EL (cell line): ENCODE measurements at regions not wholly inside any gene's neighbourhood (a gene's known extent, or its start where the extent isn't known, plus 50 kb on each side); places are given as distances from the start of the nearest gene placed in this dataset.
"Not testable (repeated sequence)": the region's sequence is repeated elsewhere in the genome, so short reads cannot be mapped to it uniquely, and the experiment has no call there.

Experiments
- DNase-seq: peaks from one replicate; pipeline ENCODE4 v3.0.0-alpha.2; 2016

DNA sequence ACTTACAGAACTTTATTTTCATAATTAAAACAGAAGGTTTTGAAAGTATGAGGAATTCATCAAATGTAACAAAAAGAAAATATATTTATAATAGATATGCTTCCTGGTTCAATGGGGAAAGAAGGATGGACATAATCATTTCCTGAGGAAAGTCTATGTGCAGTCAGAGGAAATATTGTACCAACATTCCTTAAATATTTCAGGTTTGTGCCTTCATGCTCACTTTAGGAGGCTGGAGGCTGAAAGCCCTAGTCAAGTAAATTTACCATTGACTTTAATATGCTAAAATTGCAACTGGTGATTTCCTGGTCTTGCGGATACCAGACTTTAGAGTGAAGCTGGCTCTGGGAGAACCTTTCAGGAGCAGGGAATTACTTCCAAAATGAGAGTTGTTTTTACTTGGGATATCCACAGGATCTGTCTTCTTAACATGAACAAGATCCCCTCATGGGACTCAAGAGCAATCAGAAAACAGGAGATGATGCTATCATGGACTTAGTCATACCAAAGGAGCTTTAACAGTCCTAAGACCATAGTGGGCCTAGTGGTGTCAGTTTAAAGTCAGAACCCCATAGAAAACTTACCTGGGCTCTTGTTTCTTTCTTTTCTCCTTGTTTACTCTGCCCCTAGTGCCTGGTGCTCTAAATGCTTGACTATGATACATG lies 762.8 kb upstream of the GRAMD2B start:
- DNase-seq: peak; percentile 18

DNA sequence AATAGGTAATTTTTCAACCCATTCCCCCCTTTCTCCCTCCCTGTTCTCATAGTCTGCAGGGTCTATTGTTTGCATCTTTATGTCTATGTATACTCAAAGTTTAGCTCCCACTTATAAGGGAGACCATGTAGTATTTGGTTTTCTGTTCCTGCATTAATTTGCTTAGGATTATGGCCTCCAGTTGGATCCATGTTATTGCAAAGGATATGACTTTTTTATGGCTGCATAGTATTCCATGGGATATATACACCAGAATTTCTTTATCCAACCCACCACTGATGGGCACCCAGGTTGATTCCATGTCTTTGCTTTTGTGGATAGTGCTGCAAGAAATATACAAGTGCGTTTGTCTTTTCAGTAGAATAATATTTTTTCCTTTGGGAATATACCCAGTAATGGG lies 761.6 kb upstream of the GRAMD2B start:
- DNase-seq: no peak

DNA sequence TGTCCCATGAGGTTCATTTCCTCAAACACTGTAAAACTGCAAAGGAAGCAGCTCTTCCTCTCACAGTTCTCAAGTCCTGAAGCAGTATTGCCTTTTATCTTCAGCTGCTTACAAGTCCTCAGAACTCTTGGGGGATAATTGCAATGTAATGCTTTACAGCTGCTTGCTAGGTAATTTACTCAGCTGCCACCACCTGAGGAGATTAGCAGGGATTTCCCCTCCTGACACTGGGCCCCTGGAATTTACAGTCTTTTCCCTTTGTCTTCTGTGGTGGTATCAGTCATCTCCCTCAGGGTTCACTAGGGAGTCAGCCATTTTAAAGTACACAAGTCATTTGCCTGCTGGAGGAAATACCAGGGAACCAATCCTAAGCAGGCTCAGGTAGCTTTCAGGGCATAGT lies 754.3 kb upstream of the GRAMD2B start:
- DNase-seq: no peak

DNA sequence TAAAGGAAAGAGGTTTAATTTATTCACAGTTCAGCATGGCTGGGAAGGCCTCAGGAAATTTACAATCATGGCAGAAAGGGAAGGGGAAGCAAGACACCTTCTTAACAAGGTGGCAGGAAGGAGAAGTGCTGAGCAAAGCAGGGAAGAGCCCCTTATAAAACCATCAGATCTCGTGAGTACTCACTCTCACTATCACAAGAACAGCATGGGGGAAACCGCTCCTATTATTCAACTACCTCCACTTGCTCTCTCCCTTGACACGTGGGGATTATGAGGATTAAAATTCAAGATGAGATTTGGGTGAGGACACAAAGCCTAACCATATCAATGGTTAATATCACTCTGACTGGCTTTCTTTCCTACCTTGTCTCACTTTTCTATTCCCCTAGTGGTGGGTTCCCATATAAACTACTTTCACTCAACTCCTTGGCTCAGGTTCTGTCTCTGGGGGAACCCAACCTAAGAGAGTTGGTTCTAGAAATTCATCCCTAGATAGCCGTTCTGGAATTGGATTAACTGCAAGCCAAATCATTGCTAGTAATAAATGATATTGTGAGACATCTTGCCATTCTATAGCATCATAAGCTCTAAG lies 749.8 kb upstream of the GRAMD2B start:
- DNase-seq: no peak

DNA sequence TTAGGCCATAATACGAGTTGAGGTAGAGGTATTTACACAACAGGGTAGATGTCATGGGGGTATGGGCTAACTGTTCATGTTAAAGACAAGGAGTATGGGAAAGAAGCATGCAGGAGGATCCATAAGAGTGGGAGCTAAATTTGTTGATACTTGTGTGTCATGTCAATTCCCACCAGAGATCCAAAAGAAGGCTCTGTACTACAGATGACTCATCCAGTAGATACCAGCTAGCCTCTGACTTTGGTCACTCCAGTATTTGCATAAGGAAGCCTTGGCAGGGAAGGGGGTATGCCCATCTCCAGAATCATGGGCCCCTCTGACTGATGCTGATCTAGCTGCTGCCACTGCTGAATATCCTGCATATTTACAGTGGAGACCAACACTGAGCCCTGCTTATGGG lies 743.7 kb upstream of the GRAMD2B start:
- no peak for DNase-seq

DNA sequence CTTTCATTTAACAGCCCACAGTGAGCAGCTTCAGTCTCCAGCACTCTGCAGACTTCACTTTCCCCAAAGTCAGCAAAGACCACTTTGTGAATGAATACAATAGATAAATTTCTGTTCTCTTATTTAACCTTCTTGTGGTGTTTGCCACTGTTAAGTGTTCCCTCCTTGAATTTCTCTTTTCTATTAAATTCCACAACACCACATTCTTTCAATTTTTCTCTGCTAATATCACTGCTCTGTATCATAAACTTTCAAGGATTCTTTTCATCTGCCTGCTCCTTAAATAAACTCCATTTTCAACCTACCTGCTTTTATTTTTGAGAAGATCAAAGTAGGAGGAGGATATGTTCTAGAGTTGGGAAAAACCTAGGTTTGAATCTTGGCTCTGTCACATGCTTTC lies 739.5 kb upstream of the GRAMD2B start:
- DNase-seq: no peak

DNA sequence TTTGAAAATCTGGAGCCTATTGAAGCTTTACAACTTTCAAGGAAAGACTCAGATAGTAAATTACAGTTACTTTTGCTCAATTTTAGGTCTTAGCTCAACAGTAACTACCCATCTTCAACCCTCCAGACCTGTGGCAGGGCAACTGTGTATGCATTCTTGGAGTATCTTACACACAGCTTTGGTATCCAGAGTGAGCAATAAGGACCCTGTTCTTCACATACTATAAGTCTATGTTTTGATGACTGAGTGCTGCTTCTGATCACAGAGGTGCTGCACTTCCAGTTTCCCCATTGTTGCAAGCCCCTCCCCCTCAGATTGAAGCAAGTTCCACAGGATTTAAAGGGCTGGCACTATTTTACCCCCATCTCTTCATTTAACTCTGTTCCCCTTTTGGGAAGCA lies 737.4 kb upstream of the GRAMD2B start:
- DNase-seq: peak; percentile 19

DNA sequence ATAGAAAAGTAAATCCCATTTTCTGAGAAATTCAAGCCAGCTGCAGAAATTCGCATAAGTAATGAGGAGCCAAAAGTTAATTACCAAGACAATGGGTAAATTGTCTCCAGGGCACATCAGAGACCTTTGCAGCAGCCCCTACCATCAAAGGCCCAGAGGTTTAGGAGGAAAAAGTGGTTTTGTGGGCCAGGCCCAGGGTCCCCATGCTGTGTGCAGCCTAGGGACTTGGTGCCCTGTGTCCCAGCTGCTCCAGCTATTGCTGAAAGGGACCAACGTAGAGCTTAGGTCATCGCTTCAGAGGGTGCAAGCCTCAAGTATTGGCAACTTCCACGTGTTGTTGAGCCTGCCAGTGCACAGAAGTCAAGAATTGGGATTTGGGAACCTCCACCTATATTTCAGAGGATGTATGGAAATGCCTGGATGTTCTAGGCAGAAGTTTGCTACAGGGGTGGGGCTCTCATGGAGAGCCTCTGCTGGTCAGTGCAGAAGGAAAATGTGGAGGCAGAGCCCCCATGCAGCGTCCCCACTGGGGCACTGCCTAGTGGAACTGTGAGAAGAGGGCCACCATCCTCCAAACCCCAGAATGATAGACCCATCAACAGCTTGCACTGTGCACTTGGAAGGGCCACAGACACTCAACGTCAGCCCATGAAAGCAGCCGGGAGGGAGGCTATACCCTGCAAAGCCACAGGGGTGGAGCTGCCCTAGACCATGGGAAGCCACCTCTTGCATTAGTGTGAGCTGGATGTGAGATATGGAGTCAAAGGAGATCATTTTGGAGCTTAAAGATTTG lies 731.3 kb upstream of the GRAMD2B start:
- DNase-seq: not testable (repeated sequence)

DNA sequence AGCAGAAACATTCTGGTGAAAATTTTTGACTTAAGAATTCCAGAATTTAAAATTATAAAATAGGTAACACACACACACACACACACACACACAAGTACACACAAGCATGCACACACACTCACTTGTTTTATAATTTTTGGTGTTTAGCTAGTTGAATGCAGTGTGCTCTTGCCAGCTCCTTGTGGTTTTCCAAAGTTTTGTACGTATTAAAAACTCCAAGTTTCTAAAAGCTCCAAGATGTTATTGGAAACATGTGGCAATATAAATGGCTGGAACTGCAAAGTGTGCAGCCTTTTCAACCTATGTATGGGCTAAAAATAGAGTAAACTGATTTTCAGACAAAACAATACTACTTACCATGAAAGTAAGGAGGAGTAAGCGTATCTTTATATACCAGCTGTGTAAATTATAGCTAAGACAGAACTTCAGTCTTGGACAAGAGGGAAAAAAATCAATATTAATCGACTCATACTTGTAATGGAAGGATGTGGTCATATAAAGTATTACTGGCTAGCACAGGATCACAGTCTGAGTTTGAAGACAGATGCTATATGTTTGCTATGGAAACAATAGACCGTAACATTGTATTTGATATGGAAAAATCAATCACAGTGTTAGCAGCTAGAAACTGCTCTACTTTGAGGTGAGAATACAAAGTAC lies 727.1 kb upstream of the GRAMD2B start:
- no peak for DNase-seq

DNA sequence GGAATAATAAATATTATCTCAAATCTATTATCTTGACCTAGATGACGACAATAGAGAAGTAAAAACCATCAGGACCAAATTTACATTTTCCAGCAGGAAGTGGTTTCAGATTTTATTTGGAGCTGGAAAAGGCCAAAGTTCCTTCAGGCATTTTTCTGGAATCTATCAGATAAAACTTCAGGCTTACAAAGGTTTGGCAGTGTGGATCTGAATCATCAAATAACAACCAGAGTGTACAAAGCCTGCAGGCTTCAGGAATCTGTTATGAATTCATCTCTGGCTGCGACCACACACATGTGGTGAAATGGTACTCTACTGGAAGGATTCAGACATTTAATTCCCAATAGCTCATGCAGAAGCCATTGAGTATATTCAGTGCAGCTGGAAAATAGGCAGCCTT lies 726.4 kb upstream of the GRAMD2B start:
- peak; percentile 84 for DNase-seq

DNA sequence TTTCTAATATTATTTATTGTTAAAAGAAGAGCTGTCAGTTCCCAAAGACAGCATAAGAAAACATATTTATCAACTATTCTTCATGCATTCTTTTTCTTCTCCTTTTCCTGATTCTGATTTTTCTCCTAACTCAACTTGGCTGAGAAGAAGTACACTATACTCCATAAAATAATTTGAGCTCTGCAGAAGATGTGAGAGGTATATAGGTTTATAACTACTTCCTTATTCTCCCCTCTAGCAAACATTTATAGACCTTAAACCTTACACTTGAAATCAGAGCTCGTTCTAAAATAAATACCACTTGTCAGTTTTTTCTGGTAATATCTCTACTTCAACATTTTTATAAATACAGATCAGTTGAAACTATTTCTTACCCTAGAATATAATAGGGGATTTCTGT lies 724.8 kb upstream of the GRAMD2B start:
- no peak for DNase-seq

DNA sequence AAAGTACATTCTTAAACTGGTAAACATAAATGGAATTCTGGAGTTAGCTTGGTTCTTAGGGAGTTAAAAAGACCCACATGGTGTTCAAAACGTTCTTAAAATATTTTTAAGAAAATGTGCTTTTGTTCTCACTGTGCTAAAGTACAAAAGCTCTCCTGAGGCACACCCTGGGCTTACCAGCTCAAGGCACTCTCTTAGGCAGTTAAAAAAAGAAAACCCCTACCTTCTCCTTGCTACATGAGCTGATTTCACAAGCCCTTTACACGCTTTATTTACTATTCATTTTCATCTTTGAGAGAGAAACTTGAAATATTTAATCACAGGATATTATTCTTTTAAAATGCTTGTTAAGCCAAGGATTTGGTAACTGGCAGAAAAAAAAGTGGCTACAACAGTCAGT lies 723.3 kb upstream of the GRAMD2B start:
- DNase-seq: no peak

DNA sequence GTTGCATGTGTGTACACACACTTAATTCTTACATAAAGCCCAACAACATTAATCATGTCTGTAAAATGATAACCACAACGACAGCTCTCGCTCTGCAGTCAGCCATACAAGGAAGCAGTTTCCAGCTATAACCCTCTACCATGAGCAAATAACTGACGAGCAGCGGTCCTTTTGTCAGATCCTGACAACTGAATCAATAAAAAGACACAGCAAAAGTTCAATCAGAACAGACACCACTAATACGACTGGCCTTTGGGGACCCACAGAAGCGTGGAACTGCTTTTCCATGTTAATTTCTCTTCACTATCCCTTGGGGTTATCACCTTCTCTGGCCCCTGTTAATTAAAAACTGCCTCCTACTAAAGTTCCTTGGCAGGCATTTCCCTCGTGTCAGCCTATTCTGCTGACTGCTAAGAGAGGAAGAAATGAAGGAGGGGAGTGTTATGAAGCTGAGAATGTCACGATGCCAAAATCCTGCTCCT lies 722.8 kb upstream of the GRAMD2B start:
- no peak for DNase-seq

DNA sequence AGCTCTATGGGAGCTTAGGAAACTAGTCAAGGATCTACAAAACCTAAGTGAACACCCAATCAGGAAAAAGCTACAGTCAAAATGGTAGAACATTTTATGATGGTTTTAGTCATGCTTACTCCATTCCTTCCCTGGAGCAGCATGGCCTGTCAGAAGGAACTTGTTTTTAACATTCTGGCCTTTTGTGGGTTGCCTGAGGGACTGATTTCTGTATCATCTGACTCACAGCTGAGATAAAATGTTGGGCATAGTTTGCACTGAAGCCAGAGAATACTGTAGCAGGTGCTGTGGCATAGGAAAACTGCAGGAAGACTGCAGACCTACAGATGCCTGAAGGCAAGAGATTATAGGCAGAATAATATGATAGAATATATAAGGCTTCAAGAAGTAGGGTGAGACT lies 719.6 kb upstream of the GRAMD2B start:
- DNase-seq: peak; percentile 53

DNA sequence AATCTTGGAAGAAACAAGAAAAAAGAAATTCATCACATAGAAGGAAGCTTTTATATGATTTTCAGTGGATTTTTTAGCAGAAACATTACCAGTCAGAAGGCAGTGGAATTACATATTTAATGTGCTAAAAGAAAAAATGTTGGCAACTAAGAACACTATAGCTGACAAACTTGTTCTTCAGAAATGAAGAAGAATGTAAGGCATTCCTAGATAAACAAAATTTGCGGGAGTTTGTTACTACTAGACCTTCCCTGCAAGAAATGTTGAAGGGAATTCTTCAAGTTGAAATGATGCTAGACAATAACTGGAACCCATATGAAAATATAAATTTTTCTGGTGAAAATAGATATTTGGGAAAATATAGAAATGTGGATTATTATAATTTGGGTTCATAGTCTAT lies 718.3 kb upstream of the GRAMD2B start:
- no peak for DNase-seq

DNA sequence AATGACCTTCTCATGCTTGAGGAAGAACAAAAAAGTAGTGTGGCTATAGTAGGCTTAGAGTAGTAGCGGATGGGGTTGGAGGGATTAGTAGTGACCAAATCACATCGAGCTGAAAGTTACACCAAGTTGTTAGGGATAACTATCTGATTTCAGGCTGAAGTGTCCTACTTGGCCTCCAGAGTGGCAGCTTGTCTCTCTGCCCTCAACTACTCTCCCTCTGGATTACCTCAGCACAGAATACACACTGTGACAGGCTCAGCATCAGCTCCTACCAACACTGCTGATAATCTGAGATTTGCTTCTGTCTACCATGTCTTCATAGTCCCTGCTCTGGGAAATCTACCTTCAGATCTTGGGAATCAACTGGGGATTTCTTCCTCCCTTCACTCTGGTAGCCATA lies 714.6 kb upstream of the GRAMD2B start:
- DNase-seq: no peak

DNA sequence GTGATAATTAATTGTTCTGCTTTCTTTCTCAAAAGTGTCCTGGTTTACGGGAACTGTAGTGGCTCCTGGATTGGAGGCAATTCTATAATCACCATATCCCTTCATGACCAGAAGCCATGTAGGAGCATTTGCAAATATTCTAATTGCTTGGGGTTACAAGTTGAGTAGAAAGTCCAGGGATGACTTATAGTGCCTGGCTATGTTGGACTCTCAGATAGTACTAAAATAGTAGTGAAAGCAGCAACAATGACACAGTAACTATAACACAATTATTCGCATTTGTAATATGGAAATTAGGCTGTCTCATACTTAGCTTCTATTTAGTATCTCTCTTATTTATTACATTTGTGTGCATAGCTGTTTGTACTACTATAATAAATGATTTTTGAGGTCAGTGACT lies 712.5 kb upstream of the GRAMD2B start:
- no peak for DNase-seq

DNA sequence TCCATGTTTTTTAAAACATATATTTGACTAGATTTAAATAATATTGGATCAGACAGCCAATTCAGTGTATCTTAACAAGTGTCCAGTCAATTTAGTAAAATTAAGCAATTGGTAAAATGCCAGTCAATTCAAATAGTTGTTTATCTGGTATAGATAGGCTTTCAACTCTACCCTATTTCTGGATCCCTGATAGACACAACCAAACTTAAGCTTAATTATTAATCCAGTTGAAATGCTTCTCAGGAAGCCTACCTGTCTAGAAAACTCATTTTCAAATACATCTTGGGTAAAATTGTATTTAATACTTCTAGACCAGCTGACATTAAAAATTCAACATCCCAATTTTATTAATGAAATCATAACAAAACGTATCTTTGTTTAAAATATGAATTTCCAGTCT lies 710.8 kb upstream of the GRAMD2B start:
- no peak for DNase-seq

DNA sequence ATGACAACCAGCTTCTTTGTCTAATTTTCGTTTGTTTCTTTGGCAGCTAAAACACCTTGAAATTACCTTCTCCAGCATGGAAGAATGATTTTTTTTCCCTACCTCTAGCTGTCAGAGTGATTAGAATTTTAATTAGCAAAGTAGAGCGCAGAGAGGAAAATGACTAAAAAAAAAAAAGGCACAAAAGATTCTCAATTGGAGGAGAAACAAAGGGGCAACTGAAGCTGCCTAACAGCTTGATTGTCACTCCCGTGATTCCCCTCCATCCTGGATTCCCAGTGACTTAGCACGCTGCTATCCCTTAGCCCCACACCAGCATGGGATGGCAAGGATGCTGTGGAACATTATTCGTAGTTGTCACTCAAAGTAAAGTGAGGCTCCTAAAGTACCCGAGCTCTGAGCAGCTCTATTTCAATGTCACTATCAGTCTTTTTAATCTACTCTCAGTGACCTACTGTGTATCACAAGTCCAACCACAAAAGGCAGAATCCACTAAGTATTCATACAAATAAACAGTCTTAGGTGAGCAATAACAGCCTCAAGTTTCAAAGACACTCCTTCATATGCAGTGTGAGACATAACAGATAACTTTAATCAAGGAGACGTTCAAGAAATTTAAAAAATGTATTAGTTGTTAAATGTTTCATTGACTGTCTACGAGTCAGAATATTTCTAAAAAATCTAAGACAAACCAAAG lies 710.0 kb upstream of the GRAMD2B start:
- DNase-seq: no peak

DNA sequence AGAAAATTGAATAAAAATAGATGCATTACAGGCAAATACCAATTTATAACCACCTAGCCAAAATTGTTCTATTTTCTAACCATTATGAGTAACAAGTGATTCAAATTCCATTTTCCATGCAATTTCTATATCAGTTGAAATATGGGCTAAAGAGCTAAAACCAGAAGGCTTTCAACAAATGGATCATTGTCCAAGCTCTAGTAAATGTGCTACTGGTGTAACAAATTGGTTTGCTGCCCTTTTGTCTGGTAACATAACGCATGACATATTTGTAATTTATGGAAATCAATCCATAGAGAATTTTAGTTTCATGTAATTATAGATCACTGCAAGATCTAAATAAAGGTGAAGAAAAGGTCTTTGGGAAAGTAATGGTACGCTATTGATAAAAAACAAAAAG lies 708.0 kb upstream of the GRAMD2B start:
- no peak for DNase-seq

DNA sequence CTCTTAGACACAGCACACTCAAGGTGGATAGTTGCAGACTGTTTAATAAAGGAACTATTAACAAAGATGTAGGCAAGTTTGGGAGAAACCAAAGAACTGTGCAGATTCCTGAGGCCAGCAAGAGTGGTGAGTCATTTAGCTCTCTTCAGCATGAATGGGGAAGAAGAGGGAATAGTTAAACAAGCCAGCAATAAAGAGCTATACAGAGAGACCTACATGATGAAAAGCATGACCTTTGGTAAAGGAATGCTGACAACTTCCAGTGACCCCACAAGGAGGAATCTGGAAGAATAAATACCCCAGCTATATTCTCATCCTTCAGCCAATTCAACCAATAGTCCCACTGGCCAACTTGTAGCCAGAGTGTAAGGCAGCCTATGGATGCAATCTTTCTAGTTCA lies 706.0 kb upstream of the GRAMD2B start:
- DNase-seq: peak; percentile 85

DNA sequence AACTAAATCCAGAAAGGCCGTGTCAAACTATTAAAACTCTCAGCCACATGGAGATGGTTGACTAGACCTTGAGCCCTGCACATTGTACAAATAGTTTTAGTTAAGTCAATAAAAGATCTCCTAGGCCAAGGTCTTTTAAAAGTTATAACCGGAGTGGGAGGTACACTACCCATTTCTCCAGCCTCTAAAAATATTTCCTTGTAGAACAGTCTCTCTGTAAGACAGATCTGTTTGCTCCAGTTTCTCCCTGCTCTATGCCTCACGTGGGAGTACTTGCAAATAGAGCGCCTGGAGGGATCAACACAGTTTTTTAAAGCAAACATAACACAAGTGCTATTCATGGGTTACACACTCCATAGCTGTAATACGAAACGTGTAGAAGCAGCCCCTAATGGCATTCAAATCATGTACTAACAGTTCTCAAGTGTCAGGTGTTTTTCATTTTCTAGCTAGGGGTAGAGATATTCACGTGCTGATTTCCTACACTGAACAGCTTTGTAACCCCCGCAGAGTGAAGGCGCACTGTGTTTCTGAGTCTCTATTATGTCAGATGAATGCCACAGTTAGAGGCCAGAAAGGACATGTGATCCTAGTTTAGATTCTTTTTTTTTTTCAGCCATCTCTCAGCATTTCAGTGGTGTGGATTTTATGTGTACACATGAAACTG lies 703.4 kb upstream of the GRAMD2B start:
- DNase-seq: no peak

DNA sequence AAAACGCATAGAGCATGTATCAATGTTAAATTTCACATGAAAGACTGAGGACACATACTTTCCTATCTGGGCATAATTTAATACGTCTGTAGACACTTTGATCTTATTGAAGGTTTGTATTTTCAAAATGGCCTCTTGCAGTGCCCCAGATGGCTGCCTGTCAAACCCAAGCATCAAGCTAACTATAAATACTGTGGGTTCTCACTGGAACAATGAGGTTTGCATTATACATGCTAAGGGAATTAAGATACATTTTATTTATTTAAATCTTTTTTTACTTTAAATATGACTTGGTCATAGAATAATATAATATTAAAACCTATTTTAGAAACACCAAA lies 702.9 kb upstream of the GRAMD2B start:
- DNase-seq: no peak
